NCI-H2107 (cell line): ENCODE measurements at regions not wholly inside any gene's neighbourhood (a gene's known extent, or its start where the extent isn't known, plus 50 kb on each side); places are given as distances from the start of the nearest gene placed in this dataset.

Experiments
- DNase-seq: peaks from one replicate; lab custom pipeline; 2025; lab: John Stamatoyannopoulos, UW

DNA sequence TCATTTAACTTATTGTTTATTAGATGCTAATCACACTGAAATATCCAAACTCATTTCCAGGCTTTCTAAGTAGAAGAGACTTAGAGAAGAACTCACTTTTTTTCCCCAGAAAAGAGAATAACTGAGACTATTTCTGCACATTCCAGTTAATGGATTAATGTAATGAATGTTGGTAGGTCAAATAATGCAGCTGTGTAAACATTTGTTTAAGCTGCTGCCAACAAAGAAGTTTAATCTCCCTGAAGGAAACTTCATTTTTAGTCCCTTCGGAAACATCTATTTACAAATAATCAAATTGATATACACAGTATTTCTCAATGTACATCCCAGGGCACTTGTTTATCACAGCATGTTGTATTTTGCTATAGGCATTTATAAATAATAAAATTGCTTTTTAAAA lies 126.9 kb downstream of the KCNS3 start:
- no peak for DNase-seq

DNA sequence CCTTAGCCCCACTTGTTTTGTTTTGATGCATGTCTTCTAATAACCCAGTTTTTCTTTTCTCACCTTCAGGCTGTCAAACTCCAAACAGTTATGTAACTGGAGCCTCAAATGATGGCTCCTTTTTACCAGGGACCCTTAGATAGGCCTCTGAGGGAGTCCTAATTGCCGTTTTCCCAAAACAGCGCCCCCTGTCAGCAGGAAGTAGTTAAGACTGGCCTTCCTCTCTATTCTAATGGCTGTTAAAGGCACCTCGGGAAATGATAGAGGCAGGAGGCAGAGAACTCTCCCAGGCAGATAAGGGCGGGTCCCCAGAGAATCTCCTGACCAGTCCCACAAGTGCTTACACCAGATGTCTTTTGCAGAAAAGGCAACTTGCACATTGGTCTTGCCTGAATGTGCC lies 123.2 kb downstream of the KCNS3 start:
- no peak for DNase-seq

DNA sequence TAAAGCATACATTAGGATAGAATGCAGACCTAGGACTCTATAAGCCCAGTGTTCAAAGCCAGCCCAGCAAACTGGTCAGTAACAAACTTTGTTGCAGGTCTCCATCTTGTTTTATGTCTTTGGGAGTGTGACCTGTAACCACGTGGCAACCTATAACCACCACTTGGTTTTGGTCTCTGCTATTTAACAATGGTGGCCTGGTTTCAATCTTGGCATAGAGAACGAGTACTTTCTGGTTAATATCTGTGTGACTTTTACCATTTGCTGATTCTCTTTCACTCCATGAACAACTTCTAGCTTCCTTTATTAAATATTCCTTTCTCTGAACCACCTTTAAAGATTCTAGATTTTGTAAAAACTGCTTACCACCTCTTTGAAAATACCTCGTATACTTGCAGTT lies 118.5 kb downstream of the KCNS3 start:
- DNase-seq: no peak

DNA sequence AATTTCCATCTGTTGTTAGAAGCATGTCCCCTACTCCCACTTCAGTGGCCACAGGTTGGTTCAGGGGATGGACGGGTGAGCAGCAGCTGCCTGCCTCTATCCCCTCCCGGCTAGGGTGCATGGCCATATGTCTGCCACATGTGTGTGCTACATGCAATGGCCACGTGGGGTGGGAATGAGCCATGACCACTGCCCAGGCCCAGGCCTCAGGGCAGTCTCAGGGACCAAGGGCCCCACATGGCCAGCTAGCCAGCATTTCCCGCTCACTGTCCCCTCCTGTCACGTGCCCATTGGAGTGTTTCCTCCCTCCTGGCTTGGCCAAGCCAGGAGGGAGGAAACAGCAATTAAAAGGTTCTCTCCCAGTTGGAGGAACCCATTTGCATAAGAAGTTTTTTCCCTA lies 117.1 kb downstream of the KCNS3 start:
- no peak for DNase-seq
